IMR-90 (cell line): ENCODE measurements at regions not wholly inside any gene's neighbourhood (a gene's known extent, or its start where the extent isn't known, plus 50 kb on each side); places are given as distances from the start of the nearest gene placed in this dataset.
"Not testable (repeated sequence)": the region's sequence is repeated elsewhere in the genome, so short reads cannot be mapped to it uniquely, and the experiment has no call there.

ENCODE experiments used
- CEBPB ChIP-seq: IDR thresholded peaks from 2 replicates; pipeline ENCODE4 v1.6.1; 2012; ENCODE audit warnings: low read depth, low read length, improper control_type of control experiment
- CTCF ChIP-seq: conservative IDR thresholded peaks from 2 replicates; pipeline ENCODE4 v1.5.1; 2012; ENCODE audit warnings: mild to moderate bottlenecking, low read depth, low read length, improper control_type of control experiment
- ELK1 ChIP-seq: fragments of 150-350 bp; IDR thresholded peaks from 2 replicates; pipeline ENCODE4 v1.6.1; 2016; ENCODE audit warnings: low read depth, mild to moderate bottlenecking, low read length, moderate library complexity, borderline replicate concordance
- MAFK ChIP-seq: IDR thresholded peaks from 2 replicates; pipeline ENCODE4 v1.6.1; 2012; ENCODE audit warnings: low read depth, low read length, improper control_type of control experiment
- MXI1 ChIP-seq: IDR thresholded peaks from 2 replicates; pipeline ENCODE4 v1.6.1; 2012; ENCODE audit warnings: low read depth, mild to moderate bottlenecking, low read length, moderate library complexity, borderline replicate concordance
- POLR2A ChIP-seq: IDR thresholded peaks from 2 replicates; pipeline ENCODE4 v1.6.1; 2012; ENCODE audit warnings: mild to moderate bottlenecking, low read depth, low read length
- RAD21 ChIP-seq: IDR thresholded peaks from 2 replicates; pipeline ENCODE4 v1.6.1; 2012; ENCODE audit warnings: low read length, improper control_type of control experiment
- RFX5 ChIP-seq: IDR thresholded peaks from 2 replicates; pipeline ENCODE4 v1.8.0; 2012; ENCODE audit warnings: low read depth, mild to moderate bottlenecking, low read length, moderate library complexity
- USF2 ChIP-seq: fragments of 150-350 bp; IDR thresholded peaks from 2 replicates; pipeline ENCODE4 v1.6.1; 2017; ENCODE audit warnings: mild to moderate bottlenecking, antibody characterized with exemption, low read length, low read depth

GRCh38 chr15:22235261-22235930 lies 155.1 kb downstream of the OR4M2 start:
- TF ChIP-seq CTCF, USF2, RFX5, POLR2A, ELK1, MXI1, CEBPB, RAD21, MAFK: not testable (repeated sequence)
